ENCODE measurements at regions not wholly inside any gene's neighbourhood (a gene's known extent, or its start where the extent isn't known, plus 50 kb on each side); places are given as distances from the start of the nearest gene placed in this dataset.

GRCh38 chr6:9507136-9507895, 907.6 kb downstream of the TFAP2A start:
- DNase-seq: no peak

- DNase-seq: no peak
Observed at GRCh38 chr6:9504191-9504590, 910.7 kb downstream of the TFAP2A start.

DNA sequence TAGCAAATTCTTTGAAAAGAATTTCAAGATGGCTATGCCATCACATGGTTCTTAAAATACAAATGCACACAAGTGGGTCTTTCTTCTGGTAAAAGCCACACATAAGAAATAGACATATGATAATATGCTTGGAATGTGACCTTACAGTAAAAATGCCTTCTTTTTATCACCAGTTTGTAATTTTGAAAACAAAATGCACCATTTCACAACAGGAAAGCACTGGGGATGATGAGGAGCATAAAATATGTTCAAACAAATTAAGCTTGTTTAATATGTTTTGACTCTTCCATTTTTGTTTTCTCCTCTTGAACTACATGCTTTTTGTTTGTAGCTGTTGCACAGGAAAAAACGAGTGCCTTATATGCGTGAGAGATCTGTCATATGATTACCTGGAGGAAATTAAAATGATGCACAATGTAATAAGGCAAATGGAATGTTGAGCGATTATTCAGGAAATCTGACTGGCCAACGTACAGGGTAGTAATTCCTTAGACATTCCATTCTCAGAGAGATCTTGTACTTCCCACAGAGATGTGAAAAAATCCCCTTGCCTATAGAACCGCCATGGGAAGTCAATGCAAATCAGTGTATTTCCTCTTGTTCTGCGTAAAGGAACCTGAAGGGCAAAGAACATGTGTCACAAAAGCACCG, 911.6 kb downstream of the TFAP2A start:
- DNase-seq: peak; percentile 91

GRCh38 chr6:9499709-9500108, 915.2 kb downstream of the TFAP2A start:
- no peak for DNase-seq

DNA sequence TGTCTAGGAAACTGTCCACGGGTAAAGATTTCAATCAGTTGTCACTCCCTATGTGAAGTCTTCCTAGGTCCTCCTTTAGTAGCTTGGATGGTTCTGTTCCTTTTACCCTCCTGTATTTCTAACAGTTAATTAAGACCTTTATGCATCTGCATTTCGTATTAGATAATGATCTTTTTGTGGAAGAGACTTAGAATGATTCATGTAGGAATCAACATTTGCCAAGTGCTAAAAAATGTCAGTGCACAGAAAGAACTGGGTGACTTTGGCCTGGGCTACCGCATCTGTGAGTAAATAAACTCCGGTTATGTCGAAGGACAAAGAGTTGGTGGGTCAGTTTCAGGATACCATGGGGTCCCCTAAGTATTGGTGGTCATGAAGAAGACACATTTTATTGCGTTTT, 918.0 kb downstream of the TFAP2A start:
- DNase-seq: peak; percentile 35

- DNase-seq: peak; percentile 64
Observed at GRCh38 chr6:9494864-9495263, 920.0 kb downstream of the TFAP2A start.

DNA sequence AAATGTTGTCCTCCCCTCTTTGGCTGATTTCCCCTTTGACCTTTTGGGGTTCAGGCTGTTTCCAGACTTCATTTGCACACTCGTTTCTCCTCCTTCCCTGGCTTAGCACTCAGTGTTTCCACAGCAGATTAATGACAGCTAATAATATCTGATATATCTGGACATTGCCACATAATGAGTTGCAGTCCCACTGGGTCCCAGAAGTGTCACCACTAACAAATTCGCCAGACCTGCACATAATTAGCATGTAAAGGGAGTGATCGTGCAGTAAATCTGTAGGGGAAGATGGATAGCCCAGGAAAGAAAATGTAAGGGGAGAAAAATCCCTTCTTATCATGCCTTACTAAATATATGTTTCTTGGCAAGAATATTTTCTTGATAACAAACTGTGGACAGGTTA, 922.1 kb downstream of the TFAP2A start:
- no peak for DNase-seq

DNA sequence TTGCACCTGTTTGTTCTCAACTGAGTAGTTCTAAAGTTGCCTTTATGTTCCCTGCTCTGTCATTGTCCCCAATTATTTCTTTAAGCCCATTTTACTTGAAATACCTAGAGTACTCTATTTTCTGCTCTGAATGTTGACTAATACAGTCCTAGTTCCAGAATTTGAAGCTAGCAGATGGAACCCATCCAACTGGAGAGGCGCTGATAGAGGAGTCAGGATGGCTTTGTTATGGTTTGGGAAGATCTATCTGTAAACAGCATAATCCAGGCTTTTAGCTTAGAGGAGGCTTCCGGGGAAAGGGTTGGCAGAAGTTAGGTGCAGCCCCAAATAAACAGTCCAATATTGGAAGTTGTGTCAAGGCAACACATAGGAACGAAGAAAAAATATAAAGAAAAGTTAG, 927.7 kb downstream of the TFAP2A start:
- DNase-seq: no peak

DNA sequence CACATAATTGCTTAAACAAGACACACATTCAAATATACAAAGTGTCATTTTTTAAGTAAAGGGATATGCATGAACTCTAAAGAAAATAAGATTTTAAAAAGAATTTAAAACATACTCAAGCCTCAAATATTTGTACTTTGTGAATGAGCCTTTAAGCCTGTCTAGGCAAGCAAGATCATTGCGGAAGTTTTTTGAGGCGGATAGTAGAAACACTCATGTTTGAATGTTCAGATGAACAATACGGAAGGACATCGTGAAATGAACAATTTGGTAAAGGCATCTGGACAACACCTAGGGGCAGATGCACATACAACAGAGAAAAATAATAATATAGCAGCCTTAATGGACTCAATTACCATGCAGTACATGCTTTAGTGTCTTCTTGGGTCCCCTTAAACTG, 928.9 kb downstream of the TFAP2A start:
- no peak for DNase-seq

DNA sequence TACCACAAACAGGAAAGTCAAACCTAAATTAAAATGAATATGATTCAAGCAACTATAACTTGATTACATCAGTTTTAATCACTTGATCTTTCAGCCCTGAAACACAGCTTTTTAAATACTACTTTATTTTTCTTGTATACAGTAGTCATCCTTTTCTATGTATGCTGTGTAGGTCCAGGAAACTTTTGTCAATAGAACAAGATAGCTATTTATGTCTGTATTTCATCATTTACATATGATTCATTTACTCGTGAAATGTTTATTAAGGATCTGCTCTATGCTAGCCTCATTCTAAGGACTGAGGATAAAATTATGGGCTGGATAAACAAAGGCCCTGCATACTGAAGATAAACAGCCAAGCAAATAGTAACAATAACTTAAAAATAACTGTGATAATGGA, 930.2 kb downstream of the TFAP2A start:
- no peak for DNase-seq

DNA sequence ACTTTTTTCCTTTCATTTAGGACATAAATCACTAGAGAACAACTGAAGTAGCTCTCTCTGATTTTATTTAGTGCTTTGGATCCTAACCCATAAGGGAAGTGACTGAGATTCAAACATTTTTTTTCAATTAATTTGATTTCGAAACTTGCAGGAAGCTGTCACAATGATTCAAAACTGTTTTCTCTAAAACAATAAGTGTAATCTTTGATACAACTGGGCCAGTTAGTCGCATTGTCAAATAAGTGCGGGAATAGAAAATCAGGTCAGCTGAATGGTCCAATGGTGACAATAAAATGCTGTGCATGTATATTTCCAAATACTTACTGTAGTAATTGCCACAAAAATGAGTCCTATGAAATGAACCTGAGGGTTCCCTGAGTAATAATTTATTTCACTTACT, 930.8 kb downstream of the TFAP2A start:
- peak; percentile 30 for DNase-seq

DNA sequence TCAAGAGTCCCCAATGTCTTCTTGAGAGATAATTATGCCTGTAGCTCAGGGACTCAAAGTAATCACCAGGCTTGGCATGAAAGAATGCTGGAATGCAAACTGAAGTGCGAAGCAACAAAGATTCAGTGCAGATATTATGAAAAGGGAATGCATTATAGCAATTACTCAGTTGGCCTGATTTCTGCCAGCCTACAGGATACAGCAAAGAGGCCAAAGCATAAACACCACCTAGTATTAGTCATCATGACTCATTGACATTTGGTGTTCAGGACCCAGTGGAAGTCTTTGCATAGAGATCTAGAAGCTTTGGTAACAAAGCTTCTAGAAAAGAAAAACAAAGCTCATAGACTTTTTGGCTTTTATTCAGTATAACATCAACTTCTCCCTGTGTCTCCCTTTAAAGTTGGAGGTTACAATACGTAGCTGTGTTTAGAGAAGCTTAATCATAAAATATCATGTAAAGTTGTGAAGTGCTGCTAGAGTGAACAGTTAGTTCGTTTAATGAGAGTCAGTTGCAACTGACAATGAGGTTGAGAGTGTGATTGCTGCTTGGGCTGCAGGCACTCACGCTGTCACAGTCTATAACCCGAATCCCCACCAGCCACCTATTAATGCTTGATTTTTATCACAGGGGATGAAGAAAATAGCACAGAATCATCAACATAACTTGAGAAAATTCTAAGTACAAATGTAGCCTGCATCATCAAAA, 932.7 kb downstream of the TFAP2A start:
- peak; percentile 95 for DNase-seq

- no peak for DNase-seq
Observed at GRCh38 chr6:9481292-9482029, 933.4 kb downstream of the TFAP2A start.

- no peak for DNase-seq
Observed at GRCh38 chr6:9468277-9468676, 946.6 kb downstream of the TFAP2A start.

DNA sequence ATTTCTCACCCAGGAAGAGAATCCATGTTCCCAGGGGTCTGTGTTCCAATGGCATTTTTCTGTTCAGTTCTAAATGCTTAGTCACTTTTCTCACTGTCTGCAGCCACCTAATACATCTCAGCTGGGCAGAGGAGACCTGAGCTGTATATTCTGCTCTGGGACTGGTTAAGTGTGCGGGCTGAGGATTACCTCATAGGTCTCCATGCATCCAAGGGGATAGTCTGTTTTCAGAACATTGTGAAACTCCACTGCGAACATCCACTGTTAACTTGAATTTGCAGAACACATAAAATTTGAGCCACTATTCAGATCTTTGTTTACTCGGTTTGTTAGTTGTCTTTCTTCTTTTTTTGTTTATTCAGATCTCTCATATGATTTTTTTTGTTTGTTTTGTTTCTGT, 947.1 kb downstream of the TFAP2A start:
- peak; percentile 72 for DNase-seq

- no peak for DNase-seq
Observed at GRCh38 chr6:9464583-9464982, 950.3 kb downstream of the TFAP2A start.

DNA sequence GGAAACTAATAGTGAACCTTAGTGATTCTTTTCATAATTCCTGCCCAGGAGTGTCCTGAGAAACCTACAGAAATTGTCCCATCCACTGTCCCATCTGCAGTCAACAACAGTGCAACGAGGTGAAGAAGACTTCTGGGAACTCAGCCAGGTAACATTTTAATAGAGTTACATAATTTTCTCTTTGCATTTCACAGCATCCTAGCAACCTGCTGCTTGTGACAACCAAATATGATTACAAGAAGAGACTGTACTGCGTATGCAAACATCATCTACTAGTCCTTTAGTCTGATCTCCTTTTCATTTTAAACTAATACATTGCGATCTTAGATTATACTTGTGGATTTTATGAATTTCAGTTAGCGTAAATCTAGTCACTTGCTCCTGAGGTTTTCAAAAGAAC, 951.6 kb downstream of the TFAP2A start:
- DNase-seq: peak; percentile 11

DNA sequence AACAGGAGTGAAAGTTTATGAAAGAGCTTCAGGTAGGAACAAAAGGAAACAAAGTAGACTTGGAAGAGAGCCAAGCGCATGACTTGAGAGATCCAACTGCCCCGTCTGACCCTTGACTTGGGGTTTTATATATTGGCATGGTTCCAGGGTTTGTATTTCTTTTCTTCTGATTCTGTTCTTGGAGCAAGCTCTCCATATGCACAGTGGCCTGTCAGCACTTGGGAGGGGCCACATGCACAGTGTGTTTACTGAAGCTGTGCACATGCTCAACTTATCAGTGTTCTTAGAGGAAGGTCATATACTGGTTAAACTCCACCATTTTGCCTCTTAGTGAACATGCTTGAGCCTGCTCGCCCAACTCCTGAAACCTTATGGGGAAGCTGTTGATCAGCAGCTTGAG, 953.7 kb downstream of the TFAP2A start:
- DNase-seq: no peak

- DNase-seq: no peak
Observed at GRCh38 chr6:9458424-9458823, 956.5 kb downstream of the TFAP2A start.

DNA sequence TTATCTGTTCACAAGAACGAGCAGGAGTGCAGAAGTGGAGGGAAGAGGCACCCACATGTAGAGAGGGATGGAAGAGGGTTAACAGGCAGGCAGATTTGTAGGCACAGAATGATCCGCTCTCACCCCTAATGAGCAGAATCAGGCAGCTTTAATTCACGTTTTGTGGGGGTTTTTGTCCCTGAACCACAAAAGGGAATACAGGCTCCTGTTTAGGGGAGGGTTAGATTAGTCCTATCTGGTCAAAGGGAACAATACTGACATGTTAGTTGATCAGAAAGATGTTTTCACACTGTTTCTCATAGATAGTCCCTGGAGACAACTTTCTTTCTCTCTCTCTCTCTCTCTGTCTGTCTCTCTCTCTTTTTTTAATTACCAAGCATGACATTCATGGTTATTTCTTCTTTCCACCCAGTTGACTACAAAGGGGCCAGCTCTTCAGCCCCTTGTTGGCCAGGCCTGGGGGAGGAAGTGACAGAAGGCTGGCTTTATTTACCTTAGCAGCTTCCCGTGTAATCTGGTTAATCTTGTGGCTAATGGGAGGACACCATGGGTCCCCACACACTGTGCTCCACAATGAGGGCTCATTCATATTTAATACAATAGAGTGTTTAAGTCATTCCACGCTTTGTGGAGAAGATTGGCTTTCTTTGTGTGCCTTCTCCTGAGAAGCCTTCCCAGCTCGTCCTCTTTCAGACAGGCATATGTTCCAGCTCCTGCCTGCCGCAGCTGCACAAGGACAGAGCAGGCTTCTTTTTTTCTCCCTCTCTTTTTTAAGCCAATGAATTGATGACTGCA, 958.8 kb downstream of the TFAP2A start:
- DNase-seq: no peak

DNA sequence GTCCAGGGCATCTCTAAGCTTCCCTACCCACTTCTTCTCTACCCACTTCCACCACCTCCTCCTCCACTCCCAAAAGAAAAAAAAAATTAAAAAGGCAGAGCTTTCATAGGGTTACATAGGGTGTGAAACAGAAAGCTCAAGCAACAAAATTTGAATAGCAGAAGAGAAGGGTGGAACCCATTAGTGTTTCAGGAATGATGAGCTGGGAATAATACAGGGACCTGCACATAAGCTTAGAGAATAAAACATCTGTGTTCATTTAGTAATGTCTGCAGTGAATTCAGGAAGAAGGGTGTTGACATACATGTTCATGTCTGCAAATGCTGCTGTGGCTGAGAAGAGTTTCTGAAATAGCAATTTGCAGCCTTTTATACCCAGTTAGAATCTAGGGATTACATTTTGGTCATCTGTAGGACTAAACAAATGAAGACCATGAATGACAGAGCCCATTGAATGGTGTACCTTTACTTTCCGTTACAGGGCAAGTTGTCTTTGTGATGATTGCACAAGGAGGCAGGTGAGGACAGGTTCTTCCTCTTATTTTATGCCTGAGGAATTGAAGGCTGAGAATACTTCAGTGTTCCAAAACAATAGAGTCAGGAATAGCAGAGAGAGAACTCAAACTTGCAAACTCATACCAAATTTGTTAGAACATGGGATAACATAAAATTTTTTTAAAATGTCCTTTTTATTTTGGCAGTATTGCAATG, 975.1 kb downstream of the TFAP2A start:
- no peak for DNase-seq

DNA sequence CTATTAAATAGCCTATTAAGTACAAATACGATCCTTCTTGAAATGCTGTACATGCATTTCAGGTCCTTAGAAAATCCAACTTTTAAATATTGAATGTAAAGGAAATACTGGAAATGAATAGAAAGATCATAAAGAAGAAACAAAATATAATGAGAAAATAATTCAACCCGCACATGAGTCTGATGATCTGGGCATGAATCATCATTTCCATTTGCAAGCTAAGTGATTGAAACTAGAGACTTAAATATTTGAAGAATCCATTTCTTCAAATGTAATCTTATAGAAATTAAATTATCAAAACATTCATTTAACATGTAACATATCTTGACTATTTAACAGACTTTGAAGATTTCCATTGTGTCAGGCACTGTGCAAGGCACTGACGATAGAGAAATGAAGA, 977.0 kb downstream of the TFAP2A start:
- peak; percentile 61 for DNase-seq
